GM21423 (cell line): ENCODE measurements at regions not wholly inside any gene's neighbourhood (a gene's known extent, or its start where the extent isn't known, plus 50 kb on each side); places are given as distances from the start of the nearest gene placed in this dataset.

ENCODE experiments used
- ATAC-seq: cut with Tn5 transposase; IDR thresholded peaks from one replicate; pipeline ENCODE4 v1.9.1; 2021; ENCODE audit warnings: mild to moderate bottlenecking, moderate library complexity; ENCODE audit not compliant: unreplicated experiment

- ATAC-seq = no peak
These were observed 503.9 kb upstream of the IGFBP3 start for GRCh38 chr7:46424934-46425333.

GRCh38 chr7:46421441-46422230 lies 500.6 kb upstream of the IGFBP3 start:
- ATAC-seq = no peak

GRCh38 chr7:46414946-46415345 lies 493.9 kb upstream of the IGFBP3 start:
- ATAC-seq = no peak

- no peak for ATAC-seq
These were observed 490.2 kb upstream of the IGFBP3 start for GRCh38 chr7:46411236-46411635.

- ATAC-seq = no peak
These were observed 486.1 kb upstream of the IGFBP3 start for GRCh38 chr7:46407125-46407524.

GRCh38 chr7:46397591-46397990 lies 476.5 kb upstream of the IGFBP3 start:
- ATAC-seq = no peak

- no peak for ATAC-seq
These were observed 475.4 kb upstream of the IGFBP3 start for GRCh38 chr7:46396481-46396880.

GRCh38 chr7:46393142-46393541 lies 472.1 kb upstream of the IGFBP3 start:
- no peak for ATAC-seq

GRCh38 chr7:46391231-46392201 lies 470.4 kb upstream of the IGFBP3 start:
- no peak for ATAC-seq

- no peak for ATAC-seq
These were observed 469.0 kb upstream of the IGFBP3 start for GRCh38 chr7:46390042-46390441.

- no peak for ATAC-seq
These were observed 468.1 kb upstream of the IGFBP3 start for GRCh38 chr7:46389146-46389545.

- no peak for ATAC-seq
These were observed 466.6 kb upstream of the IGFBP3 start for GRCh38 chr7:46387646-46388045.

GRCh38 chr7:46386428-46387399 lies 465.6 kb upstream of the IGFBP3 start:
- ATAC-seq = no peak

- ATAC-seq = no peak
These were observed 464.7 kb upstream of the IGFBP3 start for GRCh38 chr7:46385662-46386309.

GRCh38 chr7:46383605-46384004 lies 462.5 kb upstream of the IGFBP3 start:
- ATAC-seq = no peak

GRCh38 chr7:46369933-46370654 lies 449.0 kb upstream of the IGFBP3 start:
- no peak for ATAC-seq

GRCh38 chr7:46368871-46369270 lies 447.8 kb upstream of the IGFBP3 start:
- no peak for ATAC-seq

- ATAC-seq = no peak
These were observed 445.5 kb upstream of the IGFBP3 start for GRCh38 chr7:46366526-46366925.

GRCh38 chr7:46363688-46364087 lies 442.6 kb upstream of the IGFBP3 start:
- no peak for ATAC-seq

- ATAC-seq = no peak
These were observed 439.7 kb upstream of the IGFBP3 start for GRCh38 chr7:46360811-46361210.
